ENCODE measurements at regions not wholly inside any gene's neighbourhood (a gene's known extent, or its start where the extent isn't known, plus 50 kb on each side); places are given as distances from the start of the nearest gene placed in this dataset.

DNA sequence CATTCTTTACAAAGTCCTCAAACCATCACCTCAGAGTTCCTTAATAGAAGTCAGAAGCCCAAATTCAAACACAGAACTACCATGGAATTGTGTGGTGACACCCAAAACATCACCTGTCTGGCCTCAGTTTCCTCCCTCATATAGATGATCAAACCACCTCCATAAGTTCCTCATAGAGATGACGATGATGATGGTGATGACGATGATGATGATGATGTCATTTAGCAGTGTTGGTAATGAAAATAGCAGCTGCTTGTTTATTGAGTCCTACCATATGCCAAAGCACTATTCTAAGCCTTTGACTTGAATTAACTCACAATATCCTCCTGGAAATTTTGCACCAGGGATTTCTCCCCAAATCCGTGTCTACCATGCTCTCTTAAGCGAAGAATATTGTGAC lies 139.9 kb downstream of the PROX1 start:
- no peak overlapping the region for H2AFZ ChIP-seq (ENCODE audit: low read depth)
- no peak for TF ChIP-seq RCOR1 (IDR thresholded peaks at IDR 0.05; ENCODE audit: low read length)
- no peak overlapping the region for H3K4me3 ChIP-seq (ENCODE audit: low read depth in 2 of 2, low read length in 1 of 2)
- CTCF ChIA-PET = no interaction called here
- no peaks in the 10 kb centered on the region for H4K20me1 ChIP-seq (ENCODE audit: insufficient read depth)
- H3K27me3 ChIP-seq (ENCODE audit: insufficient read depth) = no peaks in the 10 kb centered on the region
- no peaks in the 10 kb centered on the region for H3K9me2 ChIP-seq
- 80% methylated on average over 4 of the region's 4 CpGs for WGBS (ENCODE audit: low lambda C conversion rate)
- H3K4me2 ChIP-seq = no peak overlapping the region
- no peak overlapping the region for H3K9ac ChIP-seq
- H3K27ac ChIP-seq (ENCODE audit: low read depth in 2 of 2, low read length in 1 of 2) = no peak overlapping the region
- H3F3A ChIP-seq (replicated peaks; ENCODE audit: insufficient read depth) = no peaks in the 10 kb centered on the region
- peaks cover 0 to 10% of the 10 kb centered on the region in 2 experiments; a peak in 2 of 4 replicates for H3K4me1 ChIP-seq (ENCODE audit: control insufficient read depth in 1 of 2, insufficient read depth in 2 of 2, low read depth in 1 of 2, low read length in 1 of 2)
- POLR2A ChIA-PET = no interaction called here
- H3K79me2 ChIP-seq (ENCODE audit: insufficient read depth) = no peaks in the 10 kb centered on the region
- no peaks in the 10 kb centered on the region for H3K9me3 ChIP-seq
- H3K36me3 ChIP-seq (replicated peaks in 1 of 2; ENCODE audit: control insufficient read depth in 1 of 2, insufficient read depth in 2 of 2, low read length in 1 of 2) = no peaks in the 10 kb centered on the region
- no peak for DNase-seq

DNA sequence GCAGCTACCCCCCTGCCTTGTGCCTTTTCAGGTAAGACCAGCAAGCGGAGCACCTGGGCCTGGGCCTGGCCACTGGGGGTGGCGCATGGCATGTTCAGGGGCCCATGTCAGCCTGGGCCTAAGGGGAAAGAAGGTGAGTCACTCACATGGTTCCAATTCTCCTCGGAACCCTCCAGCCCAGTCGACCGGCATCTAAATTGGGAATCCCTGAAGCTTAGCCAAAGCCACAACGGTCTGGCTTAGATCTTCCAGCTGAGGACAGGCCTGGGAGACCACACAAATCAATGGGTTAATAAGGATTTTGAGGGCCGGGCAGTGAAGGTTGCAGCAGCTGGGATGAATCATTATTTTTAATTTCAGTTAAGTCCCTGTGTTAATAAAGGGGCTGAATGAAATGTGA lies 145.1 kb upstream of the SMYD2 start:
- Histone ChIP-seq H4K20me1 (ENCODE audit: insufficient read depth) (no peaks in the 10 kb centered on the region), H3K4me2 (no peak overlapping the region), H3K4me3 (ENCODE audit: low read depth in 2 of 2, low read length in 1 of 2) (no peak overlapping the region), H3F3A (replicated peaks; ENCODE audit: insufficient read depth) (no peaks in the 10 kb centered on the region), H2AFZ (ENCODE audit: low read depth) (no peak overlapping the region; the same call in 1 of the 2 replicates), H3K27ac (ENCODE audit: low read depth in 2 of 2, low read length in 1 of 2) (no peak overlapping the region), H3K36me3 (replicated peaks in 1 of 2; ENCODE audit: control insufficient read depth in 1 of 2, insufficient read depth in 2 of 2, low read length in 1 of 2) (no peaks in the 10 kb centered on the region), H3K4me1 (ENCODE audit: control insufficient read depth in 1 of 2, insufficient read depth in 2 of 2, low read depth in 1 of 2, low read length in 1 of 2) (no peaks in the 10 kb centered on the region; a peak in 1 of 4 replicates), H3K9me2 (no peaks in the 10 kb centered on the region), H3K79me2 (ENCODE audit: insufficient read depth) (no peaks in the 10 kb centered on the region), H3K9me3 (no peaks in the 10 kb centered on the region), H3K9ac (no peak overlapping the region), H3K27me3 (ENCODE audit: insufficient read depth) (no peaks in the 10 kb centered on the region)
- CTCF ChIA-PET = interaction anchor here (1.3 to 1.7 kb wide), 2 partner anchors 10 to 68 kb away, joined by 3 to 4 read pairs; no protein-coding TSS in a partner anchor
- no peak for TF ChIP-seq TEAD4 (IDR thresholded peaks at IDR 0.05; ENCODE audit: borderline replicate concordance, insufficient read depth)
- TF ChIP-seq, protein P1, sequence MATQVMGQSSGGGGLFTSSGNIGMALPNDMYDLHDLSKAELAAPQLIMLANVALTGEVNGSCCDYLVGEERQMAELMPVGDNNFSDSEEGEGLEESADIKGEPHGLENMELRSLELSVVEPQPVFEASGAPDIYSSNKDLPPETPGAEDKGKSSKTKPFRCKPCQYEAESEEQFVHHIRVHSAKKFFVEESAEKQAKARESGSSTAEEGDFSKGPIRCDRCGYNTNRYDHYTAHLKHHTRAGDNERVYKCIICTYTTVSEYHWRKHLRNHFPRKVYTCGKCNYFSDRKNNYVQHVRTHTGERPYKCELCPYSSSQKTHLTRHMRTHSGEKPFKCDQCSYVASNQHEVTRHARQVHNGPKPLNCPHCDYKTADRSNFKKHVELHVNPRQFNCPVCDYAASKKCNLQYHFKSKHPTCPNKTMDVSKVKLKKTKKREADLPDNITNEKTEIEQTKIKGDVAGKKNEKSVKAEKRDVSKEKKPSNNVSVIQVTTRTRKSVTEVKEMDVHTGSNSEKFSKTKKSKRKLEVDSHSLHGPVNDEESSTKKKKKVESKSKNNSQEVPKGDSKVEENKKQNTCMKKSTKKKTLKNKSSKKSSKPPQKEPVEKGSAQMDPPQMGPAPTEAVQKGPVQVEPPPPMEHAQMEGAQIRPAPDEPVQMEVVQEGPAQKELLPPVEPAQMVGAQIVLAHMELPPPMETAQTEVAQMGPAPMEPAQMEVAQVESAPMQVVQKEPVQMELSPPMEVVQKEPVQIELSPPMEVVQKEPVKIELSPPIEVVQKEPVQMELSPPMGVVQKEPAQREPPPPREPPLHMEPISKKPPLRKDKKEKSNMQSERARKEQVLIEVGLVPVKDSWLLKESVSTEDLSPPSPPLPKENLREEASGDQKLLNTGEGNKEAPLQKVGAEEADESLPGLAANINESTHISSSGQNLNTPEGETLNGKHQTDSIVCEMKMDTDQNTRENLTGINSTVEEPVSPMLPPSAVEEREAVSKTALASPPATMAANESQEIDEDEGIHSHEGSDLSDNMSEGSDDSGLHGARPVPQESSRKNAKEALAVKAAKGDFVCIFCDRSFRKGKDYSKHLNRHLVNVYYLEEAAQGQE (IDR thresholded peaks at IDR 0.05; ENCODE audit: low read depth, low read length) = no peak
- no peak for TF ChIP-seq MXI1 (IDR thresholded peaks at IDR 0.05; ENCODE audit: low read depth, low read length)
- no peak for TF ChIP-seq GABPA (IDR thresholded peaks at IDR 0.05; ENCODE audit: low read depth)
- TF ChIP-seq EP300 (IDR thresholded peaks at IDR 0.05; ENCODE audit: borderline replicate concordance in 1 of 2, low read depth in 1 of 2, low read length in 1 of 2) = no peak
- TF ChIP-seq NFIC (IDR thresholded peaks at IDR 0.05; ENCODE audit: borderline replicate concordance) = no peak
- TF ChIP-seq RCOR1 (IDR thresholded peaks at IDR 0.05; ENCODE audit: low read length) = no peak
- TF ChIP-seq USF1 (IDR thresholded peaks at IDR 0.05; ENCODE audit: borderline replicate concordance, low read depth) = no peak
- TF ChIP-seq TAF1 (IDR thresholded peaks at IDR 0.05; ENCODE audit: borderline replicate concordance, low read depth, low read length) = no peak
- no peak for TF ChIP-seq SIN3A (IDR thresholded peaks at IDR 0.05; ENCODE audit: borderline replicate concordance, low read depth, low read length)
- TF ChIP-seq MEF2A (IDR thresholded peaks at IDR 0.05; ENCODE audit: borderline replicate concordance, low read depth) = no peak
- no peak for TF ChIP-seq RFX5 (IDR thresholded peaks at IDR 0.05; ENCODE audit: low read length)
- TF ChIP-seq IRF3 (IDR thresholded peaks at IDR 0.05; ENCODE audit: low read depth, low read length) = no peak
- TF ChIP-seq TCF12 (IDR thresholded peaks at IDR 0.05) = no peak
- TF ChIP-seq USF2 (IDR thresholded peaks at IDR 0.05; ENCODE audit: borderline replicate concordance, low read depth, low read length) = no peak
- TF ChIP-seq, protein P2, sequence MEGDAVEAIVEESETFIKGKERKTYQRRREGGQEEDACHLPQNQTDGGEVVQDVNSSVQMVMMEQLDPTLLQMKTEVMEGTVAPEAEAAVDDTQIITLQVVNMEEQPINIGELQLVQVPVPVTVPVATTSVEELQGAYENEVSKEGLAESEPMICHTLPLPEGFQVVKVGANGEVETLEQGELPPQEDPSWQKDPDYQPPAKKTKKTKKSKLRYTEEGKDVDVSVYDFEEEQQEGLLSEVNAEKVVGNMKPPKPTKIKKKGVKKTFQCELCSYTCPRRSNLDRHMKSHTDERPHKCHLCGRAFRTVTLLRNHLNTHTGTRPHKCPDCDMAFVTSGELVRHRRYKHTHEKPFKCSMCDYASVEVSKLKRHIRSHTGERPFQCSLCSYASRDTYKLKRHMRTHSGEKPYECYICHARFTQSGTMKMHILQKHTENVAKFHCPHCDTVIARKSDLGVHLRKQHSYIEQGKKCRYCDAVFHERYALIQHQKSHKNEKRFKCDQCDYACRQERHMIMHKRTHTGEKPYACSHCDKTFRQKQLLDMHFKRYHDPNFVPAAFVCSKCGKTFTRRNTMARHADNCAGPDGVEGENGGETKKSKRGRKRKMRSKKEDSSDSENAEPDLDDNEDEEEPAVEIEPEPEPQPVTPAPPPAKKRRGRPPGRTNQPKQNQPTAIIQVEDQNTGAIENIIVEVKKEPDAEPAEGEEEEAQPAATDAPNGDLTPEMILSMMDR (IDR thresholded peaks at IDR 0.05) = no peak
- TF ChIP-seq JUND (IDR thresholded peaks at IDR 0.05) = no peak
- no peak for DNase-seq
- 35% methylated on average over 7 of the region's 7 CpGs for WGBS (ENCODE audit: low lambda C conversion rate)
- POLR2A ChIA-PET = interaction anchor here (0.5 kb wide), 1 partner anchor 21 kb away, joined by 4 read pairs; no protein-coding TSS in a partner anchor
